ENCODE measurements at regions not wholly inside any gene's neighbourhood (a gene's known extent, or its start where the extent isn't known, plus 50 kb on each side); places are given as distances from the start of the nearest gene placed in this dataset.

- H3K4me3 ChIP-seq (ENCODE audit: low read length): no peak overlapping the region
- no peak for TF ChIP-seq CTCF (conservative IDR thresholded peaks at IDR 0.05; ENCODE audit: low read length)
- no peak for DNase-seq (ENCODE audit: low read depth)
These were observed 83.0 kb upstream of the FUT8 start for GRCh38 chr14:65329481-65329880.

GRCh38 chr14:65329911-65330310, 82.6 kb upstream of the FUT8 start:
- DNase-seq (ENCODE audit: low read depth): no peak
- H3K4me3 ChIP-seq (ENCODE audit: low read length): no peak overlapping the region
- no peak for TF ChIP-seq CTCF (conservative IDR thresholded peaks at IDR 0.05; ENCODE audit: low read length)

DNA sequence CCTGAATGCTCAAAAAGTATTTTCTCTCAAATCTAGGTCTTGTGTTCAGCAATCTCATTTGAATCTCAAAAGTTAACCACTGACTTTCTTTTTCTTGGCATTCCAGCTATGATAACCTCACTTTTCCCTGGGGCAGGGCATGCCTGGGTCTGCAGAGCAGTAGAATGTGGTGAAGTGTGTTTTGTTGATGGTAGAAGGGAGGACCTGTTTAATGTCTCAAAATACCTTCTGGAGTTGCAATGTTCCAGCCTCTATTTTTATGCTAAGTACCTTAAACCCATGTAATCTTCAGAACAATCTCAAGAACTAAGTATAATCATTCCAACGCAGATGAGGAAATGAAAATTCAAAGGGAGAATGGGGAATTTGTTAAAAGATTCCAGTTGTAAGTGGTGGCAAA, 82.1 kb upstream of the FUT8 start:
- no peak for TF ChIP-seq CTCF (conservative IDR thresholded peaks at IDR 0.05; ENCODE audit: low read length)
- H3K4me3 ChIP-seq (ENCODE audit: low read length): no peak overlapping the region
- DNase-seq (ENCODE audit: low read depth): no peak

DNA sequence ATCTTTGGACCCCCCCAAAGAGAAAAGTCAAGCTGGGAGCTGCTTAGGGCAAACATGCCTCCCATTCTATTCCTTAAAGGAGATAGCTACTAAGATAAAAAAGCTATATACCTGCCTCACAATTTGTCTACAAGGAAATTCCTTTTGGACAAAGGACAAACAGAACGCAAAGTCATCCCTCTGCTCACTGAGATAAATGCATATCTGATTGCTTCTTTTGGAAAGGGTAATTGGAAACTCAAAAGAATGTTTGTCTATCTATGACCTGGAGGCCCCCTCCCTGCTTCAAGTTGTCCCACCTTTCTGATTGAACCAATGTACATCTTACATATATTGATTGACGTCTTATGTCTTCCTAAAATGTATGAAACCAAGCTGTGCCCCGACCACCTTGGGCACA, 80.9 kb upstream of the FUT8 start:
- TF ChIP-seq CTCF (conservative IDR thresholded peaks at IDR 0.05; ENCODE audit: low read length): no peak
- no peak for DNase-seq (ENCODE audit: low read depth)
- no peak overlapping the region for H3K4me3 ChIP-seq (ENCODE audit: low read length)

GRCh38 chr14:65332141-65332871, 80.2 kb upstream of the FUT8 start:
- DNase-seq (ENCODE audit: low read depth): peak; percentile 15
- no peak for TF ChIP-seq CTCF (conservative IDR thresholded peaks at IDR 0.05; ENCODE audit: low read length)
- no peak overlapping the region for H3K4me3 ChIP-seq (ENCODE audit: low read length)

- peak overlapping the region; percentile 17; the same call in 1 of the 2 replicates for H3K4me3 ChIP-seq (ENCODE audit: low read length)
- peak; percentile 93 for DNase-seq (ENCODE audit: low read depth)
- TF ChIP-seq CTCF (conservative IDR thresholded peaks at IDR 0.05; ENCODE audit: low read length): no peak
These were observed 78.4 kb upstream of the FUT8 start for GRCh38 chr14:65333943-65334687.
